ENCODE measurements at regions not wholly inside any gene's neighbourhood (a gene's known extent, or its start where the extent isn't known, plus 50 kb on each side); places are given as distances from the start of the nearest gene placed in this dataset.
"Not testable (repeated sequence)": the region's sequence is repeated elsewhere in the genome, so short reads cannot be mapped to it uniquely, and the experiment has no call there.

DNA sequence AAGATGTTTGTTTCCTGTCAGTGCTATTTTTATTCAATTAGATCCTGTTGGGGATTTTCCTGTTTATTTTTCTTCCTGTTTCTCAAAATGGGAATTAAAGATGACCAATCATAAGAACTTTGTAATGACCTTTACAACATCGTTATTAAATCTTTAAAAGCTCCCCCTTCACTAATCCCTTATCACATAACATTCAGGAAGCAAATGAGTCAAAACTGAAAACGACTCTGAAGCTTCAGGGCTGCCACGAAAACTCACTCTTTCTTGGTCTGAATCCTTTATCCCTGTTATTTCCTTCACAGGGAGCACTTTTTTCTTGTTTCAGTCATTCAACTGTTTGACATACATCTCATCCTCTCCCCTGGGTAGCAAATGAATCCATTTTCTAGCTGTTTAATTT lies 75.8 kb upstream of the MB21D2 start:
- no peak for DNase-seq (ENCODE audit: low read depth in 1 of 2, low spot score in 1 of 2)
- no peaks in the 10 kb centered on the region for H3K27me3 ChIP-seq (ENCODE audit: insufficient read depth, poor library complexity, severe bottlenecking)
- H3K27ac ChIP-seq (replicated peaks): no peak overlapping the region
- TF ChIP-seq, protein P1, sequence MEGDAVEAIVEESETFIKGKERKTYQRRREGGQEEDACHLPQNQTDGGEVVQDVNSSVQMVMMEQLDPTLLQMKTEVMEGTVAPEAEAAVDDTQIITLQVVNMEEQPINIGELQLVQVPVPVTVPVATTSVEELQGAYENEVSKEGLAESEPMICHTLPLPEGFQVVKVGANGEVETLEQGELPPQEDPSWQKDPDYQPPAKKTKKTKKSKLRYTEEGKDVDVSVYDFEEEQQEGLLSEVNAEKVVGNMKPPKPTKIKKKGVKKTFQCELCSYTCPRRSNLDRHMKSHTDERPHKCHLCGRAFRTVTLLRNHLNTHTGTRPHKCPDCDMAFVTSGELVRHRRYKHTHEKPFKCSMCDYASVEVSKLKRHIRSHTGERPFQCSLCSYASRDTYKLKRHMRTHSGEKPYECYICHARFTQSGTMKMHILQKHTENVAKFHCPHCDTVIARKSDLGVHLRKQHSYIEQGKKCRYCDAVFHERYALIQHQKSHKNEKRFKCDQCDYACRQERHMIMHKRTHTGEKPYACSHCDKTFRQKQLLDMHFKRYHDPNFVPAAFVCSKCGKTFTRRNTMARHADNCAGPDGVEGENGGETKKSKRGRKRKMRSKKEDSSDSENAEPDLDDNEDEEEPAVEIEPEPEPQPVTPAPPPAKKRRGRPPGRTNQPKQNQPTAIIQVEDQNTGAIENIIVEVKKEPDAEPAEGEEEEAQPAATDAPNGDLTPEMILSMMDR (IDR thresholded peaks at IDR 0.05; ENCODE audit: insufficient read depth, low read length): no peak
- no peak overlapping the region for H3K4me3 ChIP-seq (replicated peaks; ENCODE audit: insufficient read depth, low read length)

DNA sequence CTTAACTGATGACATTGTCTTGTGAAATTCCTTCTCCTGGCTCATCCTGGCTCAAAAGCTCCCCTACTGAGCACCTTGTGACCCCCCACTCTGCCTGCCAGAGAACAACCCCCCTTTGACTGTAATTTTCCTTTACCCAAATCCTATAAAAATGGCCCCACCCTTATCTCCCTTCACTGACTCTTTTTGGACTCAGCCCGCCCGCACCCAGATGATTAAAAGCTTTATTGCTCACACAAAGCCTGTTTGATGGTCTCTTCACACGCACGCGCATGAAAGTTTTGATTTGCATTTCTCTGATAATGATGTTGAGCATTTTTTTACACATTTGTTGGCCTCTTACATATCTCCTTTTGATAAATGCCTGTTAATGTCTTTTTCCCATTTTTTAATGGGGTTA lies 83.5 kb upstream of the MB21D2 start:
- H3K4me3 ChIP-seq (replicated peaks; ENCODE audit: insufficient read depth, low read length); H3K27me3 ChIP-seq (ENCODE audit: insufficient read depth, poor library complexity, severe bottlenecking); H3K27ac ChIP-seq (replicated peaks); DNase-seq (ENCODE audit: low read depth in 1 of 2, low spot score in 1 of 2): not testable (repeated sequence)

DNA sequence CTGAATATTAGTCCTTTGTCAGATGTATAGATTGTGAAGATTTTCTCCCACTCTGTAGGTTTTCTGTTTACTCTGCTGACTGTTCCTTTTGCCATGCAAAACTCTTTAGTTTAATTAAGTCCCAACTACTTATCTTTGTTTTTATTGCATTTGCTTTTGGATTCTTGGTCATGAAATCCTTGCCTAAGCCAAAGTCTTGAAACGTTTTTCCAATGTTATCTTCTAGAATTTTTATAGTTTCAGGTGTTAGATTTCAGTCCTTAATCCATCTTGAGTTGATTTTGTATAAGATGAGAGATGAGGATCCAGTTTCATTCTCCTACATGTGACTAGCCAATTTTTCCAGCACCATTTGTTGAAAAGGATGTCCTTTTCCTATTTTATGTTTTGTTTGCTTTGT lies 86.0 kb upstream of the MB21D2 start:
- H3K27me3 ChIP-seq (ENCODE audit: insufficient read depth, poor library complexity, severe bottlenecking); H3K4me3 ChIP-seq (replicated peaks; ENCODE audit: insufficient read depth, low read length); DNase-seq (ENCODE audit: low read depth in 1 of 2, low spot score in 1 of 2); H3K27ac ChIP-seq (replicated peaks): not testable (repeated sequence)

DNA sequence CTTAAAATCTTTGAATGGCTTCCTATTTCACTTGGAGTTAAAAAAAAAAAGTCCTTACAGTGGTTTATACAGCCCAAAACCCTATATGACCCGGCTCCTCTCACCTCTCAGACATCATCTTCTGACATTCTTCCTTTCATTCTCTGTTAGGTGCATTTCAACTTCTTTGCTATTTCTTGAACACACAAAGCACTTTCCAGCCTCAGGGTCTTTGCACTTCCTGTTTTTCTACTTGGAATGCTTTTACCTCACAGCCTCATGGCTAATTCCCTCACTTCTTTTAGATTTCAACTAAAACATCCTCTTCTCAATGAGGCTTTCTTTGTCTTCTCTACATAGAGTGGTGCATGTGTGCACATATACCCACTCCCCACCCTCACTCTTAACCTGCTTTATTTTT lies 91.0 kb upstream of the MB21D2 start:
- TF ChIP-seq GABPA (IDR thresholded peaks at IDR 0.05; ENCODE audit: low read depth): no peak
- TF ChIP-seq POLR2AphosphoS5 (IDR thresholded peaks at IDR 0.05; ENCODE audit: low read depth): no peak
- TF ChIP-seq, protein P2, sequence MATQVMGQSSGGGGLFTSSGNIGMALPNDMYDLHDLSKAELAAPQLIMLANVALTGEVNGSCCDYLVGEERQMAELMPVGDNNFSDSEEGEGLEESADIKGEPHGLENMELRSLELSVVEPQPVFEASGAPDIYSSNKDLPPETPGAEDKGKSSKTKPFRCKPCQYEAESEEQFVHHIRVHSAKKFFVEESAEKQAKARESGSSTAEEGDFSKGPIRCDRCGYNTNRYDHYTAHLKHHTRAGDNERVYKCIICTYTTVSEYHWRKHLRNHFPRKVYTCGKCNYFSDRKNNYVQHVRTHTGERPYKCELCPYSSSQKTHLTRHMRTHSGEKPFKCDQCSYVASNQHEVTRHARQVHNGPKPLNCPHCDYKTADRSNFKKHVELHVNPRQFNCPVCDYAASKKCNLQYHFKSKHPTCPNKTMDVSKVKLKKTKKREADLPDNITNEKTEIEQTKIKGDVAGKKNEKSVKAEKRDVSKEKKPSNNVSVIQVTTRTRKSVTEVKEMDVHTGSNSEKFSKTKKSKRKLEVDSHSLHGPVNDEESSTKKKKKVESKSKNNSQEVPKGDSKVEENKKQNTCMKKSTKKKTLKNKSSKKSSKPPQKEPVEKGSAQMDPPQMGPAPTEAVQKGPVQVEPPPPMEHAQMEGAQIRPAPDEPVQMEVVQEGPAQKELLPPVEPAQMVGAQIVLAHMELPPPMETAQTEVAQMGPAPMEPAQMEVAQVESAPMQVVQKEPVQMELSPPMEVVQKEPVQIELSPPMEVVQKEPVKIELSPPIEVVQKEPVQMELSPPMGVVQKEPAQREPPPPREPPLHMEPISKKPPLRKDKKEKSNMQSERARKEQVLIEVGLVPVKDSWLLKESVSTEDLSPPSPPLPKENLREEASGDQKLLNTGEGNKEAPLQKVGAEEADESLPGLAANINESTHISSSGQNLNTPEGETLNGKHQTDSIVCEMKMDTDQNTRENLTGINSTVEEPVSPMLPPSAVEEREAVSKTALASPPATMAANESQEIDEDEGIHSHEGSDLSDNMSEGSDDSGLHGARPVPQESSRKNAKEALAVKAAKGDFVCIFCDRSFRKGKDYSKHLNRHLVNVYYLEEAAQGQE (IDR thresholded peaks at IDR 0.05; ENCODE audit: insufficient replicate concordance, low read depth): no peak
- peak; percentile 62; the same call in 1 of the 2 replicates for TF ChIP-seq SPI1 (IDR thresholded peaks at IDR 0.05; ENCODE audit: borderline replicate concordance, low read depth)
- TF ChIP-seq, protein P1 (IDR thresholded peaks at IDR 0.05; ENCODE audit: insufficient read depth, low read length): no peak
- no peak overlapping the region for H3K4me3 ChIP-seq (replicated peaks; ENCODE audit: insufficient read depth, low read length)
- no peak for DNase-seq (ENCODE audit: low read depth in 1 of 2, low spot score in 1 of 2)
- no peak overlapping the region for H3K27ac ChIP-seq (replicated peaks)
- H3K27me3 ChIP-seq (ENCODE audit: insufficient read depth, poor library complexity, severe bottlenecking): no peaks in the 10 kb centered on the region

DNA sequence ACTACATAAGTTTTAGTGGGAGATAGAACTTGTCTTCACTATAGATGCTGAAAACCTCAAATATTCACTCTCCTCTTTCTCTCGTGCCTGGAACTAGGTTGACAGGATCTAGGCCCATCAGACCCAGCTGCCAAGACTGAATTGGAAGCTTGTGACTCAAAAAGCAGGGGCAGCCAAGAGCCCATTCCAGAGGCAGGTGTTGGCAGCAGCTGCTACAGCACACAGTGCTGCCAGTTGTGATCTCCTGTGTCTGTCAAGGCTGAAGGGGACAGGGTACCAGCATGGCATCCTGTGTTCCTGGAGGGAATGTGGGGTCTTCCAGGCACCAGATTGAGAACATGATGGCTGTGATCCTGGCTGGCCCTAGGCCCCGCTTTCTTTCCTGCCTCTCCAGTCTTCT lies 92.5 kb upstream of the MB21D2 start:
- TF ChIP-seq GABPA (IDR thresholded peaks at IDR 0.05; ENCODE audit: low read depth): no peak
- no peak for TF ChIP-seq POLR2AphosphoS5 (IDR thresholded peaks at IDR 0.05; ENCODE audit: low read depth)
- DNase-seq (ENCODE audit: low read depth in 1 of 2, low spot score in 1 of 2): no peak

DNA sequence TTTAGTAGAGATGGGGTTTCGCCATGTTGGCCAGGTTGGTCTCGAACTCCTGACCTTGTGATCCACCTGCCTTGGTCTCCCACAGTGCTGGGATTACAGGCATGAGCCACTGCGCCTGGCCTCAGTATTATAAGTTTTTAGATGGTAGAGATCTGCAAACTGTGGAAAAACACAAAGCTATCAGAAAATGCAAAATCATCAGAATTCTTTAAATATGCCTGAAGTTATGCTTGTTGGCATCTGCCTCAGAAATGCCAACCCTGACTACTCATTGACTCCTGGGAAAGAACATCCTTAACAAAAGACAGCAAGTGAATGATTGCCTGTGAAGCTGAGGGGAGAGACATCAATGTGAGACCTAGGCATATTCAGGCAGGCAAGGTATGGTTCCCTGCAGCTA lies 94.3 kb upstream of the MB21D2 start:
- TF ChIP-seq, protein P1 (IDR thresholded peaks at IDR 0.05; ENCODE audit: insufficient read depth, low read length): no peak
- TF ChIP-seq, protein P2 (IDR thresholded peaks at IDR 0.05; ENCODE audit: insufficient replicate concordance, low read depth): no peak
- TF ChIP-seq GABPA (IDR thresholded peaks at IDR 0.05; ENCODE audit: low read depth) (no peak), SPI1 (IDR thresholded peaks at IDR 0.05; ENCODE audit: borderline replicate concordance, low read depth) (no peak), POLR2AphosphoS5 (IDR thresholded peaks at IDR 0.05; ENCODE audit: low read depth) (no peak)
- Histone ChIP-seq H3K4me3 (replicated peaks; ENCODE audit: insufficient read depth, low read length) (no peak overlapping the region), H3K27ac (replicated peaks) (no peak overlapping the region), H3K27me3 (ENCODE audit: insufficient read depth, poor library complexity, severe bottlenecking) (no peaks in the 10 kb centered on the region)
- DNase-seq (ENCODE audit: low read depth in 1 of 2, low spot score in 1 of 2): no peak

More for the DNA sequence above, 92.5 kb upstream of the MB21D2 start:
- no peaks in the 10 kb centered on the region for H3K27me3 ChIP-seq (ENCODE audit: insufficient read depth, poor library complexity, severe bottlenecking)
- no peak overlapping the region for H3K4me3 ChIP-seq (replicated peaks; ENCODE audit: insufficient read depth, low read length)
- no peak overlapping the region for H3K27ac ChIP-seq (replicated peaks)
